ENCODE measurements at regions not wholly inside any gene's neighbourhood (a gene's known extent, or its start where the extent isn't known, plus 50 kb on each side); places are given as distances from the start of the nearest gene placed in this dataset.
A peak's percentile ranks its signal among the peaks of the same experiment; 100 is the strongest.

DNA sequence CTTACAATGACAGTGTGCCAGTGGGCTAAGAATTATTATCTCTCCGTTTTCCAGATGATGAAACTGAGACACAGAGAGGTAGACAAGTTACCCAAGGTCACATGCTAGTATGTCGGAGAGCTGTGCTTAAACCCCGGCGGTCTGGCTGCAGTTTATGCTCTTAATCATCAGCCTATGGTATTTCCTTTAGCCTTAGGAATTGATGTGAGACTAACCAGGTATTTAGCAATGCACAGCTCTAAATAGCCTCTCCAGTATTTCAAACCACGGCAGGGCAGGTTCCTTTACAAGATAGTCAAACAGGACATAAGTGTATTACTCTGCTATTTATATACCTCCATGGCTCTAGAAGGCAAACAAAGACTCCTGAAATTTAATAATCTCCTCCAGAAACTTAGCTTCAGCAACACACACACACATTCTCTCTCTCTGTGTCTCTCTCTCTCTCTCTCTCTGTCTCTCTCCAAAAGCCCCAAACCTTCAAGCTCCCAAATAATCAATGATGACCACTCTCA, 142.0 kb upstream of the ZNF217 start:
- no peaks in the 10 kb centered on the region for H3K9me3 ChIP-seq (ENCODE audit: control insufficient read depth in 2 of 3, insufficient read depth in 1 of 3, low read length in 3 of 3)
- TF ChIP-seq CTCF (IDR thresholded peaks at IDR 0.05; ENCODE audit: borderline replicate concordance, extremely low read depth, insufficient read depth): no peak
- no peak overlapping the region for H3K9ac ChIP-seq (ENCODE audit: low read length in 3 of 3)
- peaks cover 8 to 34% (median 28%) of the 10 kb centered on the region in 3 donors for H3K4me1 ChIP-seq (ENCODE audit: control insufficient read depth in 2 of 3, insufficient read depth in 2 of 3, low read depth in 1 of 3, low read length in 3 of 3)
- FAIRE-seq (no peak), DNase-seq (peak in 2 of 5 donors; percentile 59 to 71)
- no peaks in the 10 kb centered on the region for H3K27me3 ChIP-seq (ENCODE audit: control insufficient read depth, insufficient read depth, low read length)
- no peak overlapping the region for H3K27ac ChIP-seq (ENCODE audit: low read depth in 2 of 2, low read length in 2 of 2)
- H3K4me3 ChIP-seq (ENCODE audit: low read length in 3 of 3): no peak overlapping the region
- intact Hi-C loops (cut with DNase I): no loop called here
- no peaks in the 10 kb centered on the region for H3K36me3 ChIP-seq (ENCODE audit: control insufficient read depth in 2 of 3, insufficient read depth in 3 of 3, low read length in 3 of 3)

DNA sequence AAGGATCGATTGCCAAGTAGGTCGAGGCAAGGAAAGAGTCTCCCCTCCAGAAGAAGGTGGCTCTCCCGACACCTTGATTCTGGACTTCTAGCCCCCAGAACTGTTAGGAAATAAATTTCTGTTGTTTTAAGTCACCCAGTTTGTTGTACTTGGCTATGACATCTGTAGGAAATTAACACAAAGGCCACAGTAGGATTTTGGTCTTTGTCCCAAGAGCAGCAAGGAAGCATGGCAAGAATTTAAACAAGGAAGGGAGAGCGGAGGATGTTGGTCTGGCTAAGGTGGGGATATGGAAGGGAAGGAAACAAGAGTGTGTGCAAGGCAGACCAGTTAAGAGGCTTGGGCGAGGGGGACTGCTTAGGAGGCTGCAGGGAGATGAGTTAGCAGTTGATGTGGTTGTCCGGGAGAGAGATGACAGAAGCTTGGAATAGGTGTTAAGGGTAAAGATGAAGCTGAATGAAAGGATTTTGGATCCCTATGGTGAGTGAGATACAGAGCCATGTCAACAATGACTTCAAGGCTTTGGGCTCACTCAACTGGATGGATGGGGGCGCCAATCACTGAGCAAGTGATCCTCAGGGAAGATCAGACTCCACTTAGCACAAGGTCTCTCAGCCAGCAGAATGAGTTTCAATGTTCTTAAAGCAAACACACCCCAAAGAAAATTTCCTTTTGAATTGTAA, 140.5 kb upstream of the ZNF217 start:
- DNase-seq (no peak), FAIRE-seq (no peak)
- Histone ChIP-seq H3K9ac (ENCODE audit: low read length in 3 of 3) (no peak overlapping the region), H3K4me1 (ENCODE audit: control insufficient read depth in 2 of 3, insufficient read depth in 2 of 3, low read depth in 1 of 3, low read length in 3 of 3) (peaks cover 8 to 22% (median 13%) of the 10 kb centered on the region in 3 donors), H3K36me3 (ENCODE audit: control insufficient read depth in 2 of 3, insufficient read depth in 3 of 3, low read length in 3 of 3) (no peaks in the 10 kb centered on the region), H3K27me3 (ENCODE audit: control insufficient read depth, insufficient read depth, low read length) (no peaks in the 10 kb centered on the region), H3K27ac (ENCODE audit: low read depth in 2 of 2, low read length in 2 of 2) (no peak overlapping the region), H3K9me3 (ENCODE audit: control insufficient read depth in 2 of 3, insufficient read depth in 1 of 3, low read length in 3 of 3) (no peaks in the 10 kb centered on the region), H3K4me3 (ENCODE audit: low read length in 3 of 3) (no peak overlapping the region)
- intact Hi-C loops (cut with DNase I): no loop called here
- no peak for TF ChIP-seq CTCF (IDR thresholded peaks at IDR 0.05; ENCODE audit: borderline replicate concordance, extremely low read depth, insufficient read depth)

DNA sequence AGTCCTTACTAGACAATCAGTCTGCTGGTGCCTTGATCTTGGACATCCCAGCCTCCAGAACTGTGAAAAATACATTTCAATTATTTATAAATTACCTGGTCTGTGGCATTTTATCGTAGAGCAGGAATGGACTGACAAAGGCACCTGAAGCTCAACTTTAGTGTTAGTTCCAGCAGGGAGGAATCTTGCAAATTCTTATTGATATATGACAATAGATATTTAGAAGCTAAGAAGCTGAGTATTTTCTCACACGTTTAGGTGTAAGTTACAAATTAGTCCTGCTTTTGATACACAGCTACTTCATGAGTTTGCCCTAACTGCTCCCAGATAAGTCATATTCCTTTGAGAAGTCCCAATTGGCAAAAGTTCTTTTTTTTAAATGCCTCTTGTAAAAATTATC, 138.0 kb upstream of the ZNF217 start:
- peaks cover 0 to 3% (median 3%) of the 10 kb centered on the region in 3 donors for H3K4me1 ChIP-seq (ENCODE audit: control insufficient read depth in 2 of 3, insufficient read depth in 2 of 3, low read depth in 1 of 3, low read length in 3 of 3)
- H3K9ac ChIP-seq (ENCODE audit: low read length in 3 of 3): no peak overlapping the region
- no peak overlapping the region for H3K27ac ChIP-seq (ENCODE audit: low read depth in 2 of 2, low read length in 2 of 2)
- no peak for TF ChIP-seq CTCF (IDR thresholded peaks at IDR 0.05; ENCODE audit: borderline replicate concordance, extremely low read depth, insufficient read depth)
- H3K36me3 ChIP-seq (ENCODE audit: control insufficient read depth in 2 of 3, insufficient read depth in 3 of 3, low read length in 3 of 3): no peaks in the 10 kb centered on the region
- DNase-seq: no peak
- no peak overlapping the region for H3K4me3 ChIP-seq (ENCODE audit: low read length in 3 of 3)
- H3K27me3 ChIP-seq (ENCODE audit: control insufficient read depth, insufficient read depth, low read length): no peaks in the 10 kb centered on the region
- no peak for FAIRE-seq
- intact Hi-C loops (cut with DNase I): no loop called here
- H3K9me3 ChIP-seq (ENCODE audit: control insufficient read depth in 2 of 3, insufficient read depth in 1 of 3, low read length in 3 of 3): no peaks in the 10 kb centered on the region

All from kidney (tissue), 13 donors.